GM21367 (cell line): ENCODE measurements at regions not wholly inside any gene's neighbourhood (a gene's known extent, or its start where the extent isn't known, plus 50 kb on each side); places are given as distances from the start of the nearest gene placed in this dataset.

ENCODE experiments used
- ATAC-seq: cut with Tn5 transposase; IDR thresholded peaks from one replicate; pipeline ENCODE4 v1.9.1; 2021; ENCODE audit not compliant: unreplicated experiment

- no peak for ATAC-seq
These were observed 58.5 kb upstream of the EXOC6 start for GRCh38 chr10:92789786-92790185.

DNA sequence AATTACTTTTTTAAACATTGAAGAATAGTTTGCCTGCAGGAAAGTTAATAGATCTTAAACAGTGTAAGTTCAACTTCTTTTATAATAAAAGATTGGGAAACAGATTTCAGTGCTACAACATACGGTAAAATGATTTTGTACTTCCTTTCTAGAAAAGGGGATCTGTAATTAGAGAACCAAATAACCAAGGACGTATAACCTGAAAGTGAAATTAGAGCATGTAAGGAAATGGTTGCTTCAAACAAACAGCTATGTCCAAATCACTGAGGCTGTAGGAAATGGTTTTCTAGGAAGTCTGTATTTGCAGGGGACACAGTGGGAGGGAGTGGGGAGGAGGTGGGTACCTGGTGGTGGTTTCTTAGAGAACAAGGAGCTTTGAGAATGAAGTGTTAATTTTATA is 57.9 kb upstream of the EXOC6 start:
- no peak for ATAC-seq

DNA sequence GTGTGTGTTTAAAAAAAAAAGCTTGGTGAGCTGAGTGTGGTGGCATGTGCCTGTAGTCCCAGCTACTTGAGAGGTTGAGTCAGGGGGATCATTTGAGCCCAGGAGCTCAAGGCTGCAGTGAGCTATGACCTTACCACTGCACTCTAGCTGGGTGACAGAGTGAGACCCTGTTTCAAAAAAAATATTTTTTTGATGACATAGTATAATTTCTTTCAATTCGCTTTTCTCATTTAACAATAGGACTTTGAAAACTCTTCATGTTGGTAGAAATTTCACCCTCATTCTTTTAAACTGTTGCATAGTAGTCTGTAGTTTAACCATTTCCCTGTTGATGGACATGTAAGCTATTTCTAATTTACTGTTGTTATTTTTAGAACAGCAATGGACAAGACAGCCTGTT is 55.7 kb upstream of the EXOC6 start:
- ATAC-seq = no peak
